ENCODE measurements at regions not wholly inside any gene's neighbourhood (a gene's known extent, or its start where the extent isn't known, plus 50 kb on each side); places are given as distances from the start of the nearest gene placed in this dataset.

- TF ChIP-seq CTCF (conservative IDR thresholded peaks at IDR 0.05; ENCODE audit: low read depth, low read length), result no peak
- no peak for DNase-seq (ENCODE audit: low read depth)
These were observed 127.3 kb upstream of the MON1B start for GRCh38 chr16:77063676-77064016.

GRCh38 chr16:77064037-77064436 lies 127.0 kb upstream of the MON1B start:
- no peak for DNase-seq (ENCODE audit: low read depth)
- H3K4me3 ChIP-seq (ENCODE audit: low read depth, low read length), result no peak overlapping the region
- no peak for TF ChIP-seq CTCF (conservative IDR thresholded peaks at IDR 0.05; ENCODE audit: low read depth, low read length)

More at GRCh38 chr16:77063676-77064016, 127.3 kb upstream of the MON1B start:
- H3K4me3 ChIP-seq (ENCODE audit: low read depth, low read length), result no peak overlapping the region

- H3K4me3 ChIP-seq (ENCODE audit: low read depth, low read length), result no peak overlapping the region
- TF ChIP-seq CTCF (conservative IDR thresholded peaks at IDR 0.05; ENCODE audit: low read depth, low read length), result no peak
- no peak for DNase-seq (ENCODE audit: low read depth)
These were observed 124.0 kb upstream of the MON1B start for GRCh38 chr16:77066896-77067496.

- DNase-seq (ENCODE audit: low read depth), result no peak
- TF ChIP-seq CTCF (conservative IDR thresholded peaks at IDR 0.05; ENCODE audit: low read depth, low read length), result no peak
- no peak overlapping the region for H3K4me3 ChIP-seq (ENCODE audit: low read depth, low read length)
These were observed 123.1 kb upstream of the MON1B start for GRCh38 chr16:77067900-77068299.

- no peak overlapping the region for H3K4me3 ChIP-seq (ENCODE audit: low read depth, low read length)
- TF ChIP-seq CTCF (conservative IDR thresholded peaks at IDR 0.05; ENCODE audit: low read depth, low read length), result no peak
- no peak for DNase-seq (ENCODE audit: low read depth)
These were observed 122.6 kb upstream of the MON1B start for GRCh38 chr16:77068402-77068801.

GRCh38 chr16:77069929-77070328 lies 121.1 kb upstream of the MON1B start:
- TF ChIP-seq CTCF (conservative IDR thresholded peaks at IDR 0.05; ENCODE audit: low read depth, low read length), result no peak
- H3K4me3 ChIP-seq (ENCODE audit: low read depth, low read length), result no peak overlapping the region
- no peak for DNase-seq (ENCODE audit: low read depth)

GRCh38 chr16:77070683-77071082 lies 120.3 kb upstream of the MON1B start:
- no peak for TF ChIP-seq CTCF (conservative IDR thresholded peaks at IDR 0.05; ENCODE audit: low read depth, low read length)
- no peak overlapping the region for H3K4me3 ChIP-seq (ENCODE audit: low read depth, low read length)
- DNase-seq (ENCODE audit: low read depth), result no peak
